Kidney (tissue), 13 donors: ENCODE measurements at regions not wholly inside any gene's neighbourhood (a gene's known extent, or its start where the extent isn't known, plus 50 kb on each side); places are given as distances from the start of the nearest gene placed in this dataset.

Source experiments
- DNase-seq, 5 donors: peaks; one replicate each; pipeline ENCODE4 v3.0.0-alpha.2; 2013 to 2020
- FAIRE-seq: peaks from 2 replicates; lab custom pipeline; 2012; peaks lifted over from hg19 to GRCh38; lab: Jason Lieb, UNC
- H3K27ac ChIP-seq, 2 donors: one replicate each; pipeline ENCODE4 v1.7.0; 2013; ENCODE audit warnings: low read depth in 2 of 2, low read length in 2 of 2, inconsistent platforms in 1 of 2
- H3K27me3 ChIP-seq: one replicate; pipeline ENCODE4 v1.7.1; 2013; ENCODE audit warnings: low read length, inconsistent platforms; ENCODE audit not compliant: control insufficient read depth, insufficient read depth
- H3K36me3 ChIP-seq, 3 donors: one replicate each; pipeline versions ENCODE4 v1.7.0 to v1.7.1; 2013; ENCODE audit warnings: low read length in 3 of 3, control low read depth in 1 of 3, inconsistent platforms in 1 of 3; ENCODE audit not compliant: insufficient read depth in 3 of 3, control insufficient read depth in 2 of 3
- H3K4me1 ChIP-seq, 3 donors: one replicate each; pipeline versions ENCODE4 v1.7.0 to v1.7.1; 2013; ENCODE audit warnings: low read length in 3 of 3, inconsistent platforms in 1 of 3, low read depth in 1 of 3; ENCODE audit not compliant: control insufficient read depth in 2 of 3, insufficient read depth in 2 of 3
- H3K4me3 ChIP-seq, 3 donors: one replicate each; pipeline versions ENCODE4 v1.7.0 to v1.8.1; 2013; ENCODE audit warnings: low read length in 3 of 3, control low read depth in 1 of 3, inconsistent platforms in 1 of 3
- H3K9ac ChIP-seq, 3 donors: one replicate each; pipeline versions ENCODE4 v1.7.0 to v1.7.1; 2013; ENCODE audit warnings: low read length in 3 of 3, control low read depth in 1 of 3, inconsistent platforms in 1 of 3
- H3K9me3 ChIP-seq, 3 donors: one replicate each; pipeline versions ENCODE4 v1.7.0 to v1.7.1; 2013; ENCODE audit warnings: low read length in 3 of 3, control low read depth in 1 of 3, inconsistent platforms in 1 of 3; ENCODE audit not compliant: control insufficient read depth in 2 of 3, insufficient read depth in 1 of 3
- intact Hi-C: fragments of 100-400 bp; cut with DNase I; formaldehyde crosslinking; loops from one replicate; pipeline ENCODE4 v1.11.1; 2022
- TF ChIP-seq, protein P1 (sequence below): IDR thresholded peaks from 3 replicates; pipeline ENCODE4 v1.5.1; 2012; ENCODE audit warnings: mild to moderate bottlenecking, moderate library complexity, borderline replicate concordance; ENCODE audit not compliant: insufficient read depth; ENCODE audit errors: extremely low read depth
- donor health status: control.
- donor health status: control.
- donor health status: control.
- donor health status: control.
- donor health status: control.
- donor health status: DM: yes; HTN: yes; CAD: no.
- donor health status: Normal renal cell carcinoma (clear cell type).

DNA sequence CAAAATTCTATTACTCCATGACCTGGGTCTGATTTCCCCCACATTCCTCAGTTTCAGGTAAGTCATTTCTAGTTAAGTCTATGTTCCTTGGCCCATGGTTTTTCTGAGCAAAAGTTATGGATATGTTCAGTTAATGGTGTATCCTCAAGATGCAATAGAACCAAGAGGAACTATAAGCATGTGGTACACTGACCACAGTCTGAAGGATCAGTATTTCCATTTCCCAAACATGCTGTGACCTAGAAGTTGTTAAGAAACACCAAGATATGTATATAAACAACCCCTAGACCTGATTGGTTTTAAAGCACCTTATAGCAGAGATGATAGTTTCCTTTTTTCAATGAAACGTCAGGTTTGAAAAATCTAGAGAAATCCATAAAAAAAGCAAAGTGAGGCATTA, 94.2 kb upstream of the ABCB5 start:
- TF ChIP-seq, protein P1, sequence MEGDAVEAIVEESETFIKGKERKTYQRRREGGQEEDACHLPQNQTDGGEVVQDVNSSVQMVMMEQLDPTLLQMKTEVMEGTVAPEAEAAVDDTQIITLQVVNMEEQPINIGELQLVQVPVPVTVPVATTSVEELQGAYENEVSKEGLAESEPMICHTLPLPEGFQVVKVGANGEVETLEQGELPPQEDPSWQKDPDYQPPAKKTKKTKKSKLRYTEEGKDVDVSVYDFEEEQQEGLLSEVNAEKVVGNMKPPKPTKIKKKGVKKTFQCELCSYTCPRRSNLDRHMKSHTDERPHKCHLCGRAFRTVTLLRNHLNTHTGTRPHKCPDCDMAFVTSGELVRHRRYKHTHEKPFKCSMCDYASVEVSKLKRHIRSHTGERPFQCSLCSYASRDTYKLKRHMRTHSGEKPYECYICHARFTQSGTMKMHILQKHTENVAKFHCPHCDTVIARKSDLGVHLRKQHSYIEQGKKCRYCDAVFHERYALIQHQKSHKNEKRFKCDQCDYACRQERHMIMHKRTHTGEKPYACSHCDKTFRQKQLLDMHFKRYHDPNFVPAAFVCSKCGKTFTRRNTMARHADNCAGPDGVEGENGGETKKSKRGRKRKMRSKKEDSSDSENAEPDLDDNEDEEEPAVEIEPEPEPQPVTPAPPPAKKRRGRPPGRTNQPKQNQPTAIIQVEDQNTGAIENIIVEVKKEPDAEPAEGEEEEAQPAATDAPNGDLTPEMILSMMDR = no peak
- no peak for DNase-seq
- H3K9ac ChIP-seq = no peak overlapping the region
- no peak overlapping the region for H3K4me3 ChIP-seq
- H3K4me1 ChIP-seq = no peaks in the 10 kb centered on the region
- H3K27me3 ChIP-seq = no peaks in the 10 kb centered on the region
- no peak overlapping the region for H3K27ac ChIP-seq
- no peaks in the 10 kb centered on the region for H3K9me3 ChIP-seq
- FAIRE-seq = no peak
- intact Hi-C loops = no loop called here
- H3K36me3 ChIP-seq = no peaks in the 10 kb centered on the region

DNA sequence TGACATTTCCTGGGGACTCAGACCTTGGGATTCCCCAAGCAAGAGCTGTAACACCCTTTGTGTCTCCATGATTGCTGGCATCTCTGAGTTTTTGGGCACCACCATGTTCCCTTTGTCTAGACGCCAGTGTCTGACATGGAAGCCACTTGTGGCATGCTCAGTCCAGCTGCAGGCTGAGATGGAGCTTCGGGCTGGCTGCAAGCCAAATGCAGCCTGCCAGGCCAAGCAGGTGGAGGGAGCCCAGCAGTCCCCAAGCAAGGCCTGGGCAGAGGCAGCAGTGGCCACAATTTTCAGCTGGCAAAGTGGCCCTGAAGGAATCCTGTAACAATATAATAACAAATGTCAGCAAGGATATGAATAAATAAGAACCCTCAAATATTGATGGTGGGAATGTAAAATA, 86.2 kb upstream of the ABCB5 start:
- FAIRE-seq (no peak), DNase-seq (no peak)
- no peak overlapping the region for H3K9ac ChIP-seq
- H3K36me3 ChIP-seq = no peaks in the 10 kb centered on the region
- peaks cover 0 to 5% (median 3%) of the 10 kb centered on the region in 3 donors for H3K9me3 ChIP-seq
- H3K4me3 ChIP-seq = no peak overlapping the region
- TF ChIP-seq, protein P1 = no peak
- intact Hi-C loops = no loop called here
- H3K27ac ChIP-seq = no peak overlapping the region
- no peaks in the 10 kb centered on the region for H3K27me3 ChIP-seq
- no peaks in the 10 kb centered on the region for H3K4me1 ChIP-seq

DNA sequence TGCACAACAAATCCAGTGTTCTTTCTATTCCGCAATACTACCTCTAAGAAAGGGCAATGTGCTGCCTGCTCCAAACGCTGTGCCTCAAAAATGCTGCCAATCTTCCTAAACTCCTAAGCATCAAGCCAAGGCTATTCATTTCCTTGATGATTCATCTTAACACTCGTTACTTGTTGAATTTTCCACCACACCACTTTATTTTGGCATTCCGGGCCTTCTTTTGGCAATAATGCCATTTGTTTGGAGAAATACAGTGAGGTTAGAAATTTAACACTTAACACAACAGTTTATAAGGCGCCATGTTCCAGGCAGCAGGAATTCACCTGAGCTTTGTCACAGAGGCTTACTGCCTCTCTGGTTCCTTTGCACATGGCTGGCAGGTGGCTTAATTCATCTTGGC, 82.6 kb upstream of the ABCB5 start:
- intact Hi-C loops = no loop called here
- no peak for FAIRE-seq

More for the DNA sequence above, 82.6 kb upstream of the ABCB5 start:
- TF ChIP-seq, protein P1 = no peak
- DNase-seq = no peak
- Histone ChIP-seq H3K4me1 (no peaks in the 10 kb centered on the region), H3K27ac (no peak overlapping the region), H3K4me3 (no peak overlapping the region), H3K27me3 (no peaks in the 10 kb centered on the region), H3K9me3 (peaks cover 0 to 5% (median 0%) of the 10 kb centered on the region in 3 donors), H3K36me3 (no peaks in the 10 kb centered on the region), H3K9ac (no peak overlapping the region)
